ENCODE measurements at regions not wholly inside any gene's neighbourhood (a gene's known extent, or its start where the extent isn't known, plus 50 kb on each side); places are given as distances from the start of the nearest gene placed in this dataset.
A peak's percentile ranks its signal among the peaks of the same experiment; 100 is the strongest.

GRCh38 chr10:30784897-30785605 is 155.5 kb upstream of the LYZL2 start:
- peak; percentile 70 for DNase-seq (ENCODE audit: low spot score)
- no peak for TF ChIP-seq CTCF (IDR thresholded peaks at IDR 0.05; ENCODE audit: extremely low read depth, missing control alignments)

- no peak for DNase-seq (ENCODE audit: low spot score)
- TF ChIP-seq CTCF (IDR thresholded peaks at IDR 0.05; ENCODE audit: extremely low read depth, missing control alignments) = no peak
Observed at GRCh38 chr10:30784524-30784896, 155.0 kb upstream of the LYZL2 start.

- DNase-seq (ENCODE audit: low spot score) = peak; percentile 92
- TF ChIP-seq CTCF (IDR thresholded peaks at IDR 0.05; ENCODE audit: extremely low read depth, missing control alignments) = peak; percentile 69
Observed at GRCh38 chr10:30783939-30784501, 154.5 kb upstream of the LYZL2 start.

GRCh38 chr10:30782537-30783461 is 153.2 kb upstream of the LYZL2 start:
- TF ChIP-seq CTCF (IDR thresholded peaks at IDR 0.05; ENCODE audit: extremely low read depth, missing control alignments) = no peak
- DNase-seq (ENCODE audit: low spot score) = peak; percentile 66

- DNase-seq (ENCODE audit: low spot score) = no peak
- TF ChIP-seq CTCF (IDR thresholded peaks at IDR 0.05; ENCODE audit: extremely low read depth, missing control alignments) = no peak
Observed at GRCh38 chr10:30782157-30782536, 152.6 kb upstream of the LYZL2 start.

- DNase-seq (ENCODE audit: low spot score) = no peak
- no peak for TF ChIP-seq CTCF (IDR thresholded peaks at IDR 0.05; ENCODE audit: extremely low read depth, missing control alignments)
Observed at GRCh38 chr10:30781670-30782121, 152.1 kb upstream of the LYZL2 start.

GRCh38 chr10:30778769-30779168 is 149.2 kb upstream of the LYZL2 start:
- TF ChIP-seq CTCF (IDR thresholded peaks at IDR 0.05; ENCODE audit: extremely low read depth, missing control alignments) = no peak
- no peak for DNase-seq (ENCODE audit: low spot score)
